Neural cell (in vitro differentiated cells): ENCODE measurements at regions not wholly inside any gene's neighbourhood (a gene's known extent, or its start where the extent isn't known, plus 50 kb on each side); places are given as distances from the start of the nearest gene placed in this dataset.

Experiments used
- H2AFZ ChIP-seq: fragments of 200-600, 300-800 bp; sonication (generic), shearing (Covaris generic); 2 replicates; pipeline ENCODE4 v1.6.0; 2014; ENCODE audit warnings: low read depth, mild to moderate bottlenecking, antibody characterized with exemption, low read length, moderate library complexity
- H3F3A ChIP-seq: fragments of 200-600 bp; shearing (Covaris generic); 2 replicates; pipeline ENCODE4 v1.6.1; 2016; ENCODE audit warnings: mild to moderate bottlenecking, moderate library complexity, mixed read lengths, antibody characterized with exemption, low read length; ENCODE audit not compliant: insufficient read depth, poor library complexity, severe bottlenecking
- H3K27ac ChIP-seq: fragments of 200-600, 300-800 bp; sonication (generic), shearing (Covaris generic); 2 replicates; pipeline ENCODE4 v1.5.1; 2014; ENCODE audit warnings: mild to moderate bottlenecking, low read length, moderate library complexity
- H3K27me3 ChIP-seq: fragments of 300-800, 200-600 bp; sonication (generic), shearing (Covaris generic); 2 replicates; pipeline ENCODE4 v1.6.0; 2014; ENCODE audit warnings: mild to moderate bottlenecking, low read depth, low read length, moderate library complexity; ENCODE audit not compliant: insufficient read depth
- H3K36me3 ChIP-seq: fragments of 300-800, 200-600 bp; sonication (generic), shearing (Covaris generic); 2 replicates; pipeline ENCODE4 v1.5.1; 2014; ENCODE audit warnings: mild to moderate bottlenecking, antibody characterized with exemption, low read length, moderate library complexity; ENCODE audit not compliant: insufficient read depth
- H3K4me2 ChIP-seq: fragments of 300-800, 200-600 bp; sonication (generic), shearing (Covaris generic); 2 replicates; pipeline ENCODE4 v1.6.0; 2014; ENCODE audit warnings: mild to moderate bottlenecking, low read length
- H3K4me3 ChIP-seq: fragments of 300-800, 200-600 bp; sonication (generic), shearing (Covaris generic); 2 replicates; pipeline ENCODE4 v1.5.1; 2014; ENCODE audit warnings: mild to moderate bottlenecking, low read length, moderate library complexity
- H3K79me2 ChIP-seq: fragments of 200-600 bp; shearing (Covaris generic); replicated peaks from 2 replicates; pipeline ENCODE4 v1.6.0; 2014; ENCODE audit warnings: mild to moderate bottlenecking, low read length, moderate library complexity; ENCODE audit not compliant: insufficient read depth
- H3K9ac ChIP-seq: fragments of 300-800, 200-600 bp; sonication (generic), shearing (Covaris generic); 2 replicates; pipeline ENCODE4 v1.6.1; 2016; ENCODE audit warnings: mild to moderate bottlenecking, low read length, mixed read lengths
- H3K9me2 ChIP-seq: fragments of 200-600 bp; shearing (Covaris generic); 2 replicates; pipeline ENCODE4 v1.6.1; 2016; ENCODE audit warnings: mild to moderate bottlenecking, low read length, mixed read lengths; ENCODE audit not compliant: insufficient read depth
- H3K9me3 ChIP-seq: fragments of 200-600, 300-800 bp; sonication (generic), shearing (Covaris generic); 2 replicates; pipeline ENCODE4 v1.6.1; 2016; ENCODE audit warnings: mild to moderate bottlenecking, mixed run types, low read length, moderate library complexity, mixed read lengths
- H4K20me1 ChIP-seq: fragments of 200-600 bp; shearing (Covaris generic); 2 replicates; pipeline ENCODE4 v1.6.1; 2016; ENCODE audit warnings: mild to moderate bottlenecking, mixed run types; ENCODE audit not compliant: insufficient read depth
- EP300 ChIP-seq: fragments of 450-650 bp; conservative IDR thresholded peaks from 2 replicates; pipeline ENCODE4 v1.6.1; 2014; ENCODE audit warnings: antibody characterized with exemption, mild to moderate bottlenecking, moderate library complexity; ENCODE audit not compliant: poor library complexity, severe bottlenecking
- EZH2 ChIP-seq: fragments of 200-600, 300-800 bp; shearing (Covaris generic), sonication (generic); IDR thresholded peaks from 2 replicates; pipeline ENCODE4 v1.6.1; 2014; ENCODE audit warnings: antibody characterized with exemption, low read length, borderline replicate concordance, mild to moderate bottlenecking; ENCODE audit not compliant: insufficient read depth, poor library complexity, severe bottlenecking
- MXI1 ChIP-seq: fragments of 450-650 bp; conservative IDR thresholded peaks from 2 replicates; pipeline ENCODE4 v1.6.1; 2014; ENCODE audit warnings: antibody characterized with exemption, mild to moderate bottlenecking; ENCODE audit not compliant: poor library complexity, severe bottlenecking
- POLR2AphosphoS5 ChIP-seq: IDR thresholded peaks from 2 replicates; pipeline ENCODE4 v1.6.1; 2012
- RAD21 ChIP-seq: fragments of 450-650 bp; conservative IDR thresholded peaks from 2 replicates; pipeline ENCODE4 v1.6.1; 2014; ENCODE audit warnings: antibody characterized with exemption, mild to moderate bottlenecking, moderate library complexity
- REST ChIP-seq: IDR thresholded peaks from 2 replicates; pipeline ENCODE4 v1.6.1; 2012; ENCODE audit warnings: borderline replicate concordance
- SMC3 ChIP-seq: fragments of 450-650 bp; conservative IDR thresholded peaks from 2 replicates; pipeline ENCODE4 v1.6.1; 2014; ENCODE audit warnings: antibody characterized with exemption, mild to moderate bottlenecking, moderate library complexity; ENCODE audit not compliant: poor library complexity
- TAF1 ChIP-seq: IDR thresholded peaks from 2 replicates; pipeline ENCODE4 v1.6.1; 2012; ENCODE audit warnings: low read depth
- TF ChIP-seq, protein P1 (sequence below): fragments of 450-650 bp; IDR thresholded peaks from 2 replicates; pipeline ENCODE4 v1.5.1; 2014; ENCODE audit warnings: antibody characterized with exemption, mild to moderate bottlenecking, moderate library complexity; ENCODE audit not compliant: poor library complexity, severe bottlenecking

DNA sequence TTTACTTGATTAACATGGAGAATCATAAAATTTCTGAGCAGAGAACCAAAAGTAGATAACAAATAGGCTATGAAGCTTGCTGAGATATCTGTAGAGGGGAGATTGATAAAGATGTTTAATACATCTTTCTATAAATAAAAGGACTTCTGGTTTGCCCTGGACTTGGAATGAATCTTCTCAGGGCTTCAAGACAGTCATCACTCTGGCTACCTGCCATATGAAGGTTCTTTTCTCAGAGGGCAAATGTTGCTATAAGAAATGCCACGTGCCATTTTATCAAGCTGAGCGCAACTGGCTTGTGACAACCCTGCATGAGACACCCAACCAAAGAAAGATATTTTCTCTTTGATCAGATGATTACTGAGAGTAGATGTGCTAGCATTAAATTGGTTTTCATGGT lies 192.5 kb downstream of the WNT5A start:
- Histone ChIP-seq H3K4me3 (no peak overlapping the region), H4K20me1 (no peaks in the 10 kb centered on the region), H3K79me2 (no peaks in the 10 kb centered on the region), H3F3A (no peaks in the 10 kb centered on the region), H3K9me2 (no peaks in the 10 kb centered on the region), H3K9ac (no peak overlapping the region), H3K27me3 (no peaks in the 10 kb centered on the region), H3K4me2 (no peak overlapping the region), H3K36me3 (no peaks in the 10 kb centered on the region), H3K27ac (no peak overlapping the region), H2AFZ (no peak overlapping the region), H3K9me3 (no peaks in the 10 kb centered on the region)
- TF ChIP-seq MXI1 (no peak), EP300 (no peak), RAD21 (no peak), POLR2AphosphoS5 (no peak), SMC3 (no peak), EZH2 (no peak), REST (no peak), TAF1 (no peak)
- TF ChIP-seq, protein P1, sequence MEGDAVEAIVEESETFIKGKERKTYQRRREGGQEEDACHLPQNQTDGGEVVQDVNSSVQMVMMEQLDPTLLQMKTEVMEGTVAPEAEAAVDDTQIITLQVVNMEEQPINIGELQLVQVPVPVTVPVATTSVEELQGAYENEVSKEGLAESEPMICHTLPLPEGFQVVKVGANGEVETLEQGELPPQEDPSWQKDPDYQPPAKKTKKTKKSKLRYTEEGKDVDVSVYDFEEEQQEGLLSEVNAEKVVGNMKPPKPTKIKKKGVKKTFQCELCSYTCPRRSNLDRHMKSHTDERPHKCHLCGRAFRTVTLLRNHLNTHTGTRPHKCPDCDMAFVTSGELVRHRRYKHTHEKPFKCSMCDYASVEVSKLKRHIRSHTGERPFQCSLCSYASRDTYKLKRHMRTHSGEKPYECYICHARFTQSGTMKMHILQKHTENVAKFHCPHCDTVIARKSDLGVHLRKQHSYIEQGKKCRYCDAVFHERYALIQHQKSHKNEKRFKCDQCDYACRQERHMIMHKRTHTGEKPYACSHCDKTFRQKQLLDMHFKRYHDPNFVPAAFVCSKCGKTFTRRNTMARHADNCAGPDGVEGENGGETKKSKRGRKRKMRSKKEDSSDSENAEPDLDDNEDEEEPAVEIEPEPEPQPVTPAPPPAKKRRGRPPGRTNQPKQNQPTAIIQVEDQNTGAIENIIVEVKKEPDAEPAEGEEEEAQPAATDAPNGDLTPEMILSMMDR = no peak

DNA sequence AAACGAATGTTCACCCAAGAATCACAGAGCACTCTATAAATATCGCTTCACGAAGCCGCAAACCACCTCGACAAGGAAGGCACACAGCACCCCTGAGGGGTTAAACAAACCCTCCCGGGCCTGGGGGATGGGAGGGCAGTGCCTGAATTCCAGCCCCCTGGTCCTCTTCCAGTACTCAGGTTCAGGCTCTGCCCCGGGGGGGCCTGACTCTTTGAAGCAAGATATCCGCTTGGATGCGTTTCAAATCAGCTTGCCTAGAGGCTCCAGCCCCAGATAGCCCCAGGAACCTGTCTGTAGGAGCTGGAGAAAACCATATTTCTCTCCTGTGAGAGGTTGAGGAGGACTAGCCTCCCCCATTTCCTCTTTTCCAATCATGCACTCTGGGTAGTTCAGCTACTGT lies 194.7 kb downstream of the WNT5A start:
- H3K4me3 ChIP-seq = no peak overlapping the region
- no peaks in the 10 kb centered on the region for H3F3A ChIP-seq
- no peaks in the 10 kb centered on the region for H3K36me3 ChIP-seq
- H3K27me3 ChIP-seq = no peaks in the 10 kb centered on the region
- H3K9ac ChIP-seq = no peak overlapping the region
- no peaks in the 10 kb centered on the region for H3K9me3 ChIP-seq
- H2AFZ ChIP-seq = no peak overlapping the region
- no peaks in the 10 kb centered on the region for H3K9me2 ChIP-seq
- no peak overlapping the region for H3K4me2 ChIP-seq
- no peaks in the 10 kb centered on the region for H4K20me1 ChIP-seq
- no peaks in the 10 kb centered on the region for H3K79me2 ChIP-seq
- TF ChIP-seq RAD21 (no peak), EZH2 (no peak), SMC3 (no peak), REST (no peak)
- TF ChIP-seq, protein P1 = no peak
- H3K27ac ChIP-seq = no peak overlapping the region
